HCT116 (cell line): ENCODE measurements at regions not wholly inside any gene's neighbourhood (a gene's known extent, or its start where the extent isn't known, plus 50 kb on each side); places are given as distances from the start of the nearest gene placed in this dataset.

ENCODE experiments used
- ATAC-seq: fragments of 200-7000 bp; cut with Tn5 transposase; 2 replicates; pipeline ENCODE4 v1.9.1; 2020; ENCODE audit warnings: mild to moderate bottlenecking, moderate library complexity
- BruUV-seq: library from RNA; stranded (reverse); fragments of 400-500 nt; replicated peaks from 2 replicates; lab custom pipeline; 2021; lab: Mats Ljungman, UMichigan
- CTCF ChIA-PET: fragments of 300-600 bp; sonication (Branson Sonifier 250); formaldehyde crosslinking; loops from one replicate; lab custom pipeline; 2021; ENCODE audit warnings: antibody characterized with exemption; lab: Charles Lee
- POLR2A ChIA-PET: fragments of 300-600, 350-600 bp; sonication (Branson Sonifier 250); formaldehyde crosslinking; loops from one replicate; lab custom pipeline; 2021; ENCODE audit warnings: antibody characterized with exemption; lab: Charles Lee
- RAD21 ChIA-PET, 2 experiments: fragments of 300-600 bp; sonication (Branson Sonifier 250); formaldehyde crosslinking; loops; one replicate each; lab custom pipeline; 2023; ENCODE audit warnings: low total read pairs in 2 of 2; ENCODE audit not compliant: uncharacterized antibody in 2 of 2, unreplicated experiment in 2 of 2, low non-redundant PET in 1 of 2; lab: Charles Lee
- DNase-seq: peaks from one replicate; pipeline ENCODE4 v3.0.0-alpha.2; 2010; ENCODE audit warnings: low read depth, low spot score
- H2AFZ ChIP-seq: fragments of 200-600 bp; shearing (Covaris generic), sonication (generic); 2 replicates; pipeline ENCODE4 v1.6.1; 2017; ENCODE audit warnings: low read depth, mixed run types, mixed read lengths, antibody characterized with exemption, low read length; ENCODE audit not compliant: poor library complexity, severe bottlenecking
- H3K27ac ChIP-seq: 2 replicates; pipeline ENCODE4 v1.5.1; 2012; ENCODE audit warnings: low read depth, low read length
- H3K27me3 ChIP-seq: fragments of 200-600 bp; sonication (generic); 2 replicates; pipeline ENCODE4 v1.6.1; 2016; ENCODE audit warnings: mixed run types, low read length, mixed read lengths; ENCODE audit not compliant: insufficient read depth
- H3K36me3 ChIP-seq, 2 experiments: fragments of 200-500 bp in 1 of 2; fragments of 200-600 bp in 1 of 2; sonication (Bioruptor generic) in 1 of 2; sonication (generic) in 1 of 2; 2 replicates each; pipeline versions ENCODE4 v1.5.1 to v1.6.1; 2014 to 2016; ENCODE audit warnings: low read length in 2 of 2, inconsistent platforms in 1 of 2, mixed read lengths in 1 of 2, mixed run types in 1 of 2; ENCODE audit not compliant: insufficient read depth in 2 of 2, control insufficient read depth in 1 of 2
- H3K4me1 ChIP-seq, 2 experiments: fragments of 200-600 bp in 1 of 2; sonication (generic) in 1 of 2; 2 replicates each; pipeline versions ENCODE4 v1.5.1 to v1.6.1; 2012 to 2017; ENCODE audit warnings: low read length in 2 of 2, inconsistent platforms in 1 of 2, mild to moderate bottlenecking in 1 of 2, mixed read lengths in 1 of 2, mixed run types in 1 of 2, moderate library complexity in 1 of 2; ENCODE audit not compliant: insufficient read depth in 2 of 2, control insufficient read depth in 1 of 2
- H3K4me2 ChIP-seq: fragments of 200-600 bp; sonication (generic); 2 replicates; pipeline ENCODE4 v1.6.1; 2017; ENCODE audit warnings: mixed run types, low read length, mixed read lengths
- H3K4me3 ChIP-seq, 2 experiments: fragments of 200-600 bp in 1 of 2; sonication (generic) in 1 of 2; replicated peaks in 1 of 2; 2 replicates each; pipeline ENCODE4 v1.5.1; 2011 to 2016; ENCODE audit warnings: low read length in 2 of 2, control low read depth in 1 of 2, low read depth in 1 of 2, mild to moderate bottlenecking in 1 of 2, mixed read lengths in 1 of 2, mixed run types in 1 of 2
- H3K79me2 ChIP-seq: fragments of 200-600 bp; sonication (generic); 2 replicates; pipeline ENCODE4 v1.6.1; 2017; ENCODE audit warnings: mild to moderate bottlenecking, mixed run types, low read length, moderate library complexity, mixed read lengths; ENCODE audit not compliant: insufficient read depth
- H3K9ac ChIP-seq: fragments of 200-600 bp; sonication (generic); 2 replicates; pipeline ENCODE4 v1.6.1; 2016; ENCODE audit warnings: low read length, mixed read lengths
- H3K9me2 ChIP-seq: fragments of 200-600 bp; sonication (generic), shearing (Covaris generic); 2 replicates; pipeline ENCODE4 v1.6.1; 2017; ENCODE audit warnings: mixed run types, mild to moderate bottlenecking, moderate library complexity; ENCODE audit not compliant: insufficient read depth
- H3K9me3 ChIP-seq, 2 experiments: fragments of 200-500 bp in 1 of 2; fragments of 200-600 bp in 1 of 2; sonication (Bioruptor generic) in 1 of 2; sonication (generic) in 1 of 2; 2 replicates each; pipeline ENCODE4 v1.6.1; 2014 to 2017; ENCODE audit warnings: low read length in 2 of 2, mixed read lengths in 2 of 2, inconsistent platforms in 1 of 2, low read depth in 1 of 2, mild to moderate bottlenecking in 1 of 2, mixed run types in 1 of 2, moderate library complexity in 1 of 2; ENCODE audit not compliant: control insufficient read depth in 1 of 2, insufficient read depth in 1 of 2
- H4K20me1 ChIP-seq: fragments of 200-600 bp; sonication (generic), shearing (Covaris generic); 2 replicates; pipeline ENCODE4 v1.6.1; 2017; ENCODE audit warnings: mixed run types, mild to moderate bottlenecking, moderate library complexity; ENCODE audit not compliant: insufficient read depth
- CBX3 ChIP-seq: IDR thresholded peaks from 2 replicates; pipeline ENCODE4 v1.6.1; 2012; ENCODE audit warnings: low read depth
- CEBPB ChIP-seq: IDR thresholded peaks from 2 replicates; pipeline ENCODE4 v1.6.1; 2012; ENCODE audit warnings: low read depth
- CTCF ChIP-seq, 3 experiments: fragments of 200-600 bp in 1 of 3; sonication (generic) in 1 of 3; IDR thresholded peaks in 2 of 3; conservative IDR thresholded peaks in 1 of 3; 2 replicates each; pipeline ENCODE4 v1.5.1; 2012 to 2017; ENCODE audit warnings: low read depth in 2 of 3, low read length in 2 of 3, antibody characterized with exemption in 1 of 3, borderline replicate concordance in 1 of 3, control low read depth in 1 of 3, mild to moderate bottlenecking in 1 of 3, mixed read lengths in 1 of 3, mixed run types in 1 of 3, moderate library complexity in 1 of 3; ENCODE audit not compliant: insufficient read depth in 1 of 3
- EGR1 ChIP-seq: IDR thresholded peaks from 2 replicates; pipeline ENCODE4 v1.6.1; 2012; ENCODE audit warnings: low read depth
- ELF1 ChIP-seq: IDR thresholded peaks from 2 replicates; pipeline ENCODE4 v1.6.1; 2012; ENCODE audit warnings: low read depth, borderline replicate concordance
- EZH2 ChIP-seq: fragments of 200-600 bp; sonication (generic); IDR thresholded peaks from 2 replicates; pipeline ENCODE4 v1.6.1; 2017; ENCODE audit warnings: antibody characterized with exemption, mixed run types
- EZH2phosphoT487 ChIP-seq: fragments of 200-600 bp; IDR thresholded peaks from 2 replicates; pipeline ENCODE4 v1.6.1; 2018; ENCODE audit warnings: antibody characterized with exemption, borderline replicate concordance
- JUND ChIP-seq: IDR thresholded peaks from 2 replicates; pipeline ENCODE4 v1.6.1; 2012
- MAX ChIP-seq: IDR thresholded peaks from 2 replicates; pipeline ENCODE4 v1.6.1; 2012
- POLR2A ChIP-seq: IDR thresholded peaks from 2 replicates; pipeline ENCODE4 v1.7.0; 2011; ENCODE audit warnings: borderline replicate concordance; ENCODE audit not compliant: insufficient read depth, insufficient read length; ENCODE audit errors: extremely low read depth
- POLR2AphosphoS5 ChIP-seq: IDR thresholded peaks from 2 replicates; pipeline ENCODE4 v1.6.1; 2011; ENCODE audit warnings: mild to moderate bottlenecking, low read depth, low read length, moderate library complexity
- RAD21 ChIP-seq: IDR thresholded peaks from 2 replicates; pipeline ENCODE4 v1.6.1; 2012; ENCODE audit warnings: low read depth, mild to moderate bottlenecking
- REST ChIP-seq: IDR thresholded peaks from 2 replicates; pipeline ENCODE4 v1.6.1; 2012; ENCODE audit warnings: low read depth
- SIN3A ChIP-seq: IDR thresholded peaks from 2 replicates; pipeline ENCODE4 v1.6.1; 2012; ENCODE audit warnings: low read depth
- SP1 ChIP-seq: IDR thresholded peaks from 2 replicates; pipeline ENCODE4 v1.6.1; 2012; ENCODE audit warnings: low read depth
- SRF ChIP-seq: IDR thresholded peaks from 2 replicates; pipeline ENCODE4 v1.6.1; 2012; ENCODE audit warnings: low read depth
- YY1 ChIP-seq: IDR thresholded peaks from 2 replicates; pipeline ENCODE4 v1.6.1; 2011; ENCODE audit warnings: low read length, low read depth, moderate library complexity, mild to moderate bottlenecking; ENCODE audit not compliant: insufficient replicate concordance; ENCODE audit errors: extremely low read depth
- ZFX ChIP-seq: fragments of 450-650 bp; IDR thresholded peaks from 2 replicates; pipeline ENCODE4 v1.6.1; 2017
- intact Hi-C: fragments of 100-400 bp; cut with micrococcal nuclease; formaldehyde crosslinking; loops from 2 replicates; pipeline ENCODE4 v1.10.0; 2022

- Histone ChIP-seq H3K4me2 (no peak overlapping the region), H3K9me3 (no peaks in the 10 kb centered on the region), H3K27ac (no peak overlapping the region), H3K4me3 (no peak overlapping the region), H3K79me2 (no peaks in the 10 kb centered on the region), H4K20me1 (no peaks in the 10 kb centered on the region), H3K27me3 (no peaks in the 10 kb centered on the region)
- ChIA-PET RAD21 (no interaction called here), POLR2A (no interaction called here), CTCF (no interaction called here)
- intact Hi-C loops, result loop anchor here (1.0 kb wide), 1 partner anchor 8 kb away; no protein-coding TSS in a partner anchor
- DNase-seq (no peak), ATAC-seq (no peak)
- no TSS peak for BruUV-seq
- TF ChIP-seq POLR2AphosphoS5 (no peak), YY1 (no peak), RAD21 (no peak), MAX (no peak), SIN3A (no peak), POLR2A (no peak), CBX3 (no peak)
- TF ChIP-seq, all 23 proteins: peak for 0
- Histone ChIP-seq H2AFZ (no peak overlapping the region), H3K9me2 (no peaks in the 10 kb centered on the region), H3K4me1 (no peaks in the 10 kb centered on the region), H3K9ac (no peak overlapping the region), H3K36me3 (no peaks in the 10 kb centered on the region)
These were observed 236.9 kb downstream of the TRIB2 start for GRCh38 chr2:12953596-12953995.

GRCh38 chr2:12955864-12956263 lies 239.1 kb downstream of the TRIB2 start:
- no peak overlapping the region for H3K27ac ChIP-seq
- intact Hi-C loops, result no loop called here
- no peaks in the 10 kb centered on the region for H4K20me1 ChIP-seq
- POLR2A ChIA-PET, result no interaction called here
- H3K4me1 ChIP-seq, result no peaks in the 10 kb centered on the region
- no peaks in the 10 kb centered on the region for H3K79me2 ChIP-seq
- no peak overlapping the region for H3K4me2 ChIP-seq
- H3K27me3 ChIP-seq, result no peaks in the 10 kb centered on the region
- CTCF ChIA-PET, result no interaction called here
- no peaks in the 10 kb centered on the region for H3K36me3 ChIP-seq
- RAD21 ChIA-PET, result no interaction called here
- H3K9ac ChIP-seq, result no peak overlapping the region
- H3K4me3 ChIP-seq, result no peak overlapping the region
- DNase-seq (no peak), ATAC-seq (no peak)
- BruUV-seq, result no TSS peak
- no peak overlapping the region for H2AFZ ChIP-seq
- no peaks in the 10 kb centered on the region for H3K9me2 ChIP-seq
- no peaks in the 10 kb centered on the region for H3K9me3 ChIP-seq
- TF ChIP-seq SRF (no peak), ZFX (no peak), POLR2A (no peak), ELF1 (no peak), MAX (no peak), REST (no peak), CTCF (IDR thresholded peaks at IDR 0.05 in 2 of 3, conservative IDR thresholded peaks at IDR 0.05 in 1 of 3; ENCODE audit: borderline replicate concordance in 1 of 3, insufficient read depth in 1 of 3, low read depth in 2 of 3, low read length in 2 of 3) (no peak), SP1 (no peak), CEBPB (no peak), EZH2 (no peak), YY1 (no peak), EGR1 (no peak), JUND (no peak), EZH2phosphoT487 (no peak)
